ENCODE measurements at regions not wholly inside any gene's neighbourhood (a gene's known extent, or its start where the extent isn't known, plus 50 kb on each side); places are given as distances from the start of the nearest gene placed in this dataset.

GRCh38 chr4:57234252-57234775 is 124.1 kb upstream of the IGFBP7 start:
- Mint-ChIP-seq H3K27me3 (ENCODE audit: low read depth) (peaks cover 5% of the 10 kb centered on the region; the same call in 1 of the 2 replicates), H3K4me3 (no peak overlapping the region), H3K4me1 (peaks cover 16 to 22% of the 10 kb centered on the region in 2 experiments), H3K27ac (no peak overlapping the region), H3K9me3 (no peaks in the 10 kb centered on the region), H3K36me3 (ENCODE audit: insufficient read depth in 1 of 3, low read depth in 3 of 3) (no peaks in the 10 kb centered on the region)
- Histone ChIP-seq H2AK5ac (ENCODE audit: insufficient read length, low read length) (no peak overlapping the region), H3K4me2 (ENCODE audit: insufficient read depth, insufficient read length, low read length) (no peak overlapping the region), H3K9ac (ENCODE audit: extremely low read depth, insufficient read length, low read length) (no peak overlapping the region), H2BK120ac (ENCODE audit: low read depth, low read length, poor library complexity, severe bottlenecking) (no peak overlapping the region), H3K14ac (ENCODE audit: insufficient read depth, low read length) (no peak overlapping the region), H3K4me1 (ENCODE audit: insufficient read depth, low read length) (peaks cover 3% of the 10 kb centered on the region; the same call in 1 of the 2 replicates), H3K79me2 (ENCODE audit: insufficient read depth, low read length) (no peaks in the 10 kb centered on the region), H3K27me3 (ENCODE audit: insufficient read depth, low read length) (no peaks in the 10 kb centered on the region), H4K91ac (ENCODE audit: insufficient read length, low read depth, low read length) (no peak overlapping the region), H3K4ac (ENCODE audit: low read depth, low read length) (no peak overlapping the region), H3K27ac (ENCODE audit: insufficient read length, low read depth, low read length) (no peak overlapping the region), H2BK15ac (ENCODE audit: low read depth, low read length) (no peak overlapping the region), H3T11ph (ENCODE audit: low read length) (no peak overlapping the region), H4K20me1 (ENCODE audit: control insufficient read depth, insufficient read depth, insufficient read length) (no peaks in the 10 kb centered on the region), H2BK5ac (ENCODE audit: insufficient read length, low read length) (no peak overlapping the region), H2AFZ (ENCODE audit: low read length) (no peak overlapping the region), H3K79me1 (ENCODE audit: insufficient read depth, low read depth, low read length, poor library complexity, severe bottlenecking) (no peaks in the 10 kb centered on the region), H4K5ac (ENCODE audit: insufficient read length, low read depth, low read length) (no peak overlapping the region), H3K18ac (ENCODE audit: insufficient read length, low read depth, low read length) (no peak overlapping the region), H2BK12ac (ENCODE audit: insufficient read length, low read depth, low read length) (no peak overlapping the region), H3K23me2 (ENCODE audit: insufficient read length, low read depth, low read length, poor library complexity, severe bottlenecking) (no peaks in the 10 kb centered on the region), H4K8ac (replicated peaks; ENCODE audit: insufficient read length, low read depth, low read length) (no peak overlapping the region), H2BK20ac (ENCODE audit: low read depth, low read length, poor library complexity, severe bottlenecking) (no peak overlapping the region), H3K56ac (ENCODE audit: insufficient read length, low read depth, low read length) (no peak overlapping the region), H3K23ac (ENCODE audit: insufficient read length, low read depth, low read length) (no peak overlapping the region), H3K9me3 (ENCODE audit: control insufficient read depth, low read depth, low read length) (no peaks in the 10 kb centered on the region)
- DNase-seq: no peak
- no peak for TF ChIP-seq CTCF (conservative IDR thresholded peaks at IDR 0.05)
- no CpG with 5 or more reads among the region's 12 CpGs for WGBS (ENCODE audit: extremely low coverage, insufficient read length, low lambda C conversion rate)
